ENCODE measurements at regions not wholly inside any gene's neighbourhood (a gene's known extent, or its start where the extent isn't known, plus 50 kb on each side); places are given as distances from the start of the nearest gene placed in this dataset.

- peaks cover 30 to 32% of the 10 kb centered on the region in 2 donors for H3K4me1 Mint-ChIP-seq
- peak; percentile 42 to 77 (median 66) for ATAC-seq
- peak overlapping the region; percentile 65 for H3K4me3 Mint-ChIP-seq
- H3K27me3 Mint-ChIP-seq (ENCODE audit: low read depth in 2 of 2): peaks cover 6 to 12% of the 10 kb centered on the region in 2 donors
- DNase-seq: peak in 1 of 2 donors; percentile 49
- Histone ChIP-seq H3K4me1 (ENCODE audit: control insufficient read depth, insufficient read depth, low read length) (peaks cover 26% of the 10 kb centered on the region), H3K36me3 (ENCODE audit: control insufficient read depth, insufficient read depth, low read length) (no peaks in the 10 kb centered on the region), H3K27me3 (ENCODE audit: control insufficient read depth, insufficient read depth, low read length) (no peaks in the 10 kb centered on the region), H3K9me3 (ENCODE audit: control insufficient read depth, insufficient read depth, low read length) (no peaks in the 10 kb centered on the region), H3K27ac (ENCODE audit: low read length) (peak overlapping the region; percentile 23), H3K4me3 (ENCODE audit: low read length) (no peak overlapping the region)
- H3K9me3 Mint-ChIP-seq: no peaks in the 10 kb centered on the region
- no peaks in the 10 kb centered on the region for H3K36me3 Mint-ChIP-seq
- 53% methylated on average over 12 of the region's 12 CpGs for WGBS (ENCODE audit: insufficient coverage)
- no peak for TF ChIP-seq CTCF (IDR thresholded peaks at IDR 0.05)
- intact Hi-C loops (cut with micrococcal nuclease): no loop called here
- H3K27ac Mint-ChIP-seq: peak overlapping the region in 1 of 2 donors; percentile 37
Observed at GRCh38 chr1:36606641-36607262, 124.0 kb upstream of the CSF3R start.

GRCh38 chr1:36605942-36606640 lies 123.4 kb upstream of the CSF3R start:
- TF ChIP-seq CTCF (IDR thresholded peaks at IDR 0.05): no peak
- H3K9me3 Mint-ChIP-seq: no peaks in the 10 kb centered on the region
- H3K27ac ChIP-seq (ENCODE audit: low read length): peak overlapping the region; percentile 23
- H3K27ac Mint-ChIP-seq: peak overlapping the region in 1 of 2 donors; percentile 37
- intact Hi-C loops (cut with micrococcal nuclease): no loop called here
- 67% methylated on average over 7 of the region's 7 CpGs for WGBS (ENCODE audit: insufficient coverage)
- no peak overlapping the region for H3K4me3 ChIP-seq (ENCODE audit: low read length)
- H3K27me3 Mint-ChIP-seq (ENCODE audit: low read depth in 2 of 2): peaks cover 6 to 16% of the 10 kb centered on the region in 2 donors
- ATAC-seq (peak; percentile 9 to 44 (median 40)), DNase-seq (peak in 1 of 2 donors; percentile 12)
- peaks cover 26% of the 10 kb centered on the region for H3K4me1 ChIP-seq (ENCODE audit: control insufficient read depth, insufficient read depth, low read length)
- no peaks in the 10 kb centered on the region for H3K27me3 ChIP-seq (ENCODE audit: control insufficient read depth, insufficient read depth, low read length)
- H3K36me3 Mint-ChIP-seq: no peaks in the 10 kb centered on the region
- no peaks in the 10 kb centered on the region for H3K9me3 ChIP-seq (ENCODE audit: control insufficient read depth, insufficient read depth, low read length)
- H3K4me1 Mint-ChIP-seq: peaks cover 30 to 32% of the 10 kb centered on the region in 2 donors
- no peaks in the 10 kb centered on the region for H3K36me3 ChIP-seq (ENCODE audit: control insufficient read depth, insufficient read depth, low read length)
- peak overlapping the region; percentile 11 for H3K4me3 Mint-ChIP-seq

- TF ChIP-seq CTCF (IDR thresholded peaks at IDR 0.05): no peak
- no peak overlapping the region for H3K4me3 Mint-ChIP-seq
- ATAC-seq (no peak), DNase-seq (no peak)
- Histone ChIP-seq H3K4me3 (ENCODE audit: low read length) (no peak overlapping the region), H3K27ac (ENCODE audit: low read length) (no peak overlapping the region), H3K9me3 (ENCODE audit: control insufficient read depth, insufficient read depth, low read length) (no peaks in the 10 kb centered on the region), H3K27me3 (ENCODE audit: control insufficient read depth, insufficient read depth, low read length) (no peaks in the 10 kb centered on the region), H3K36me3 (ENCODE audit: control insufficient read depth, insufficient read depth, low read length) (no peaks in the 10 kb centered on the region), H3K4me1 (ENCODE audit: control insufficient read depth, insufficient read depth, low read length) (peaks cover 26% of the 10 kb centered on the region)
- no peaks in the 10 kb centered on the region for H3K36me3 Mint-ChIP-seq
- H3K27ac Mint-ChIP-seq: no peak overlapping the region
- WGBS (ENCODE audit: insufficient coverage): 94% methylated on average over 3 of the region's 3 CpGs
- intact Hi-C loops (cut with micrococcal nuclease): no loop called here
- peaks cover 25 to 26% of the 10 kb centered on the region in 2 donors for H3K4me1 Mint-ChIP-seq
- no peaks in the 10 kb centered on the region for H3K9me3 Mint-ChIP-seq
- peaks cover 9 to 12% of the 10 kb centered on the region in 2 donors for H3K27me3 Mint-ChIP-seq (ENCODE audit: low read depth in 2 of 2)
Observed at GRCh38 chr1:36603461-36603860, 120.7 kb upstream of the CSF3R start.

All from natural killer cell (primary cell).